ENCODE measurements at regions not wholly inside any gene's neighbourhood (a gene's known extent, or its start where the extent isn't known, plus 50 kb on each side); places are given as distances from the start of the nearest gene placed in this dataset.

DNA sequence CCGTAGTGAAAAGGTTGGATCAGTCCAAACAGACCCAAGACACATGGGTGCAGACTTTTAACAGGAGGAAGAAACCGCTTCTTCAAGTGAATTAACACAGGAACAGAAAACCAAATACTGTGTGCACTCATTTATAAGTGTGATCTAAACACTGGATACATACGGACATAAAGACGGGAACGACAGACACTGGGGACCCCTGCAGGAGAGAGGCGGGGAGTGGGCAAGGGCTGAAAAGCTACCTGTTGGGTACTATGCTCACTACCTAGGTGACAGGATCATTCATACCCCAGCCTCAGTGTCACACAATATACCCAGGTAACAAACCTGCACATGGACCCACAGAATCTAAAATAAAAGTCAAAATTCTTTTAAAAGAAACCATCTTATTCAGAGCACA, 326.0 kb upstream of the NOCT start:
- DNase-seq (no peak), ATAC-seq (no peak)
- Histone ChIP-seq H3K27ac (no peak overlapping the region), H3K4me1 (peaks cover 0 to 9% (median 0%) of the 10 kb centered on the region in 9 donors), H3K4me3 (no peak overlapping the region), H3K27me3 (peaks cover 0 to 9% (median 0%) of the 10 kb centered on the region in 7 donors), H3K9me3 (peaks cover 0 to 2% (median 0%) of the 10 kb centered on the region in 11 donors), H3K36me3 (no peaks in the 10 kb centered on the region)
- intact Hi-C loops (cut with DNase I): loop anchor here in 8 of 10 donors (5.0 to 10.0 kb wide), 8 partner anchors 175 to 1565 kb away; no protein-coding TSS in a partner anchor
- WGBS, 2 donors: 87 to 96% methylated on average over 6 of the region's 6 CpGs
- TF ChIP-seq, protein P1, sequence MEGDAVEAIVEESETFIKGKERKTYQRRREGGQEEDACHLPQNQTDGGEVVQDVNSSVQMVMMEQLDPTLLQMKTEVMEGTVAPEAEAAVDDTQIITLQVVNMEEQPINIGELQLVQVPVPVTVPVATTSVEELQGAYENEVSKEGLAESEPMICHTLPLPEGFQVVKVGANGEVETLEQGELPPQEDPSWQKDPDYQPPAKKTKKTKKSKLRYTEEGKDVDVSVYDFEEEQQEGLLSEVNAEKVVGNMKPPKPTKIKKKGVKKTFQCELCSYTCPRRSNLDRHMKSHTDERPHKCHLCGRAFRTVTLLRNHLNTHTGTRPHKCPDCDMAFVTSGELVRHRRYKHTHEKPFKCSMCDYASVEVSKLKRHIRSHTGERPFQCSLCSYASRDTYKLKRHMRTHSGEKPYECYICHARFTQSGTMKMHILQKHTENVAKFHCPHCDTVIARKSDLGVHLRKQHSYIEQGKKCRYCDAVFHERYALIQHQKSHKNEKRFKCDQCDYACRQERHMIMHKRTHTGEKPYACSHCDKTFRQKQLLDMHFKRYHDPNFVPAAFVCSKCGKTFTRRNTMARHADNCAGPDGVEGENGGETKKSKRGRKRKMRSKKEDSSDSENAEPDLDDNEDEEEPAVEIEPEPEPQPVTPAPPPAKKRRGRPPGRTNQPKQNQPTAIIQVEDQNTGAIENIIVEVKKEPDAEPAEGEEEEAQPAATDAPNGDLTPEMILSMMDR (IDR thresholded peaks at IDR 0.05): no peak

DNA sequence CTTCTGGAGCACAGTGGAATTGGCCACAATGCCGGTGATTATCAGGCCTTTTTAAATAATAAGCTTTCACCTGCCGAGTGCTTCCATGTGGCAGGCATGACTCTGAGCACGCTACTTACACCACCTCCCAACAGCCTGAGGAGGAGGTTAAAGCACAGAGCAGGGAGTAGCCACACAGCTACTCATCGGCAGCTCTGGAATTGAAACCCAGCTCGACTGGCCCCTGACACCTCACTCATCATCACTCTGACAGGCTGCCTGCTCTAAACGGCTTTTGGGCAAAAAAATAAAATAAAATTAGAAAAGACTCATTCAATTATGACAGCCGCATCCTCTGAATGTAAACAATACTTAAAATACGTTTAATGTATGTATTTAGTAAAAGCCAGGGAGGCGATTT, 326.4 kb upstream of the NOCT start:
- 80 to 86% methylated on average over 9 of the region's 9 CpGs for WGBS, 2 donors
- no peak overlapping the region for H3K27ac ChIP-seq
- H3K27me3 ChIP-seq: peaks cover 0 to 9% (median 0%) of the 10 kb centered on the region in 7 donors
- TF ChIP-seq, protein P1 (IDR thresholded peaks at IDR 0.05): no peak
- no peak for DNase-seq
- intact Hi-C loops (cut with DNase I): loop anchor here in 8 of 10 donors (5.0 to 10.0 kb wide), 8 partner anchors 176 to 1564 kb away; no protein-coding TSS in a partner anchor
- ATAC-seq: no peak
- H3K4me1 ChIP-seq: peaks cover 0 to 9% (median 0%) of the 10 kb centered on the region in 9 donors
- H3K4me3 ChIP-seq: no peak overlapping the region
- no peaks in the 10 kb centered on the region for H3K36me3 ChIP-seq
- H3K9me3 ChIP-seq: peaks cover 0 to 6% (median 0%) of the 10 kb centered on the region in 11 donors

DNA sequence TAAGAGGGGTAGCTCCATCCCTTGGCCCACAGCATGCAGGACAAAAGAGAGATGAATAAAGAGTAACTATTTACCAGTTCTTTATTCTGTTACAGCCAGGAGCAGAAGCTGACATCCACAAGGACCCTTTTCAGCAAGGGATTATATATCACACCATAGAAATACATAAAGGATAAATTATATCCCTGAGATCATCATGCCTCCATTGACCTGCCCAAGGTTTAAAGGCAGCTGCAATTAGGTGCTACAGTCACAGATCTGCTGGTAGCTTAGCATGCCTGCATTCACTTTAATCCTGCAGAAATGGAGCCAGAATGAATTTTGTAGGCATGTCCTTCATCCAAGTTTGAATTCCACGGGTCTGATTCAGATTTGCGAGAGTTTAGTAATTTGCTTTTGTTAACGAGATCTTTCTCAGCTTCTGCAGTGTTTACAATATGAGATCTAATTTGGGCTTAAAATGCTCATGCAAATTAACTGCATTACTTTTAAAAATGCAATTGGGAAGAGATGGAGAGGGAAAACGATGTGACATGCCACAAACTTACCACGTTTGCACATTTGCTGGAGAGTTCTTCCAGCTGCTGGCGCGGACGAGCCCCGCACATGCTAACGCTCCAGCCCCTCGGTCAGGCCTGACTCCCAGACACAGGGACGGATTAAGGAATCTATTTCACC, 327.0 kb upstream of the NOCT start:
- no peak overlapping the region for H3K27ac ChIP-seq
- DNase-seq (no peak), ATAC-seq (no peak)
- 72 to 80% methylated on average over 12 of the region's 12 CpGs for WGBS, 2 donors
- H3K27me3 ChIP-seq: peaks cover 0 to 9% (median 0%) of the 10 kb centered on the region in 7 donors
- TF ChIP-seq, protein P1 (IDR thresholded peaks at IDR 0.05): no peak
- no peak overlapping the region for H3K4me3 ChIP-seq
- intact Hi-C loops (cut with DNase I): loop anchor here in 8 of 10 donors (5.0 to 10.0 kb wide), 8 partner anchors 176 to 1564 kb away; no protein-coding TSS in a partner anchor
- peaks cover 0 to 12% (median 0%) of the 10 kb centered on the region in 11 donors for H3K9me3 ChIP-seq
- H3K4me1 ChIP-seq: peaks cover 0 to 9% (median 0%) of the 10 kb centered on the region in 9 donors
- no peaks in the 10 kb centered on the region for H3K36me3 ChIP-seq

DNA sequence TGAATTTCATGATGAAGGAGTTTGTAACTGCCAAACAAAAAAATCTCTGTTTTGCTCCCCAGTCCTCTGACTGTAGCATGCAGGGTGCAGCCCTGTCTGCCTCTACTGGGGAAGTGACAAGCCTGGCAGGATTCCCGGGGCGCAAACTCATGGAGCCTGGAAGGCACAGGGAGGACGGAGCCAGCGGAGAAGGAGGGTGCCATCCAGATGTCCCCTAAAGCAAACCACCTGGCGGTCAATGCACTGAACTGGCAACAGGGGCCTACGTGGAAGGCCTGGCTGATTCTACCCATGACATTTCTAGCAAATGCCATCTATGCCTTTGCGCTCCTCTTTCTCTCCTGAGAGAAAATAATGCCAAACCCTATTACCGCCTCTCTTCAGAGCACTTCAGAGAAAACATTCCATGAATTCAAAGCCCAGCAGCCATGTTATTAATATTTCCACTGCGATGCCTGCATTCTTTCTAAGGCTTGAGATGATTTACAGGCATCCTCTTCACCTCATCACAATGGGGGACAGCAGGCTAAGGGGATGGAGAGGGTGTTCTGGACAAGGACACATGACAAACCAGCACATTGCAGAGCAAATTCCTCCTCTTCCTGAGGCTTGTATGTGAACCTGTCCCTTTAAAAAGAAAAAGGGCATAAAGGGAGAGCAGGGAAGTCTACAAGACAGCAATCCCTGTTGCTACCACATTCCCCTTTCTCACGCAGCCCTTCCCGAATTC, 329.3 kb upstream of the NOCT start:
- DNase-seq (peak; percentile 33 to 54), ATAC-seq (peak in 6 of 8 donors; percentile 36 to 84 (median 64))
- Histone ChIP-seq H3K9me3 (peaks cover 0 to 14% (median 0%) of the 10 kb centered on the region in 11 donors), H3K4me1 (peaks cover 0 to 21% (median 1%) of the 10 kb centered on the region in 9 donors), H3K27ac (peak overlapping the region in 3 of 10 donors; percentile 18 to 39 (median 20)), H3K4me3 (no peak overlapping the region), H3K36me3 (no peaks in the 10 kb centered on the region), H3K27me3 (peaks cover 0 to 10% (median 0%) of the 10 kb centered on the region in 7 donors)
- intact Hi-C loops (cut with DNase I): loop anchor here in 8 of 10 donors (5.0 to 10.0 kb wide), 8 partner anchors 179 to 1561 kb away; no protein-coding TSS in a partner anchor
- 38 to 65% methylated on average over 11 of the region's 11 CpGs for WGBS, 2 donors
- TF ChIP-seq, protein P1 (IDR thresholded peaks at IDR 0.05): peak in 1 of 9 donors; percentile 15

All from heart right ventricle (tissue), 16 donors.